Neural cell (in vitro differentiated cells): ENCODE measurements at regions not wholly inside any gene's neighbourhood (a gene's known extent, or its start where the extent isn't known, plus 50 kb on each side); places are given as distances from the start of the nearest gene placed in this dataset.

ENCODE experiments used
- H2AFZ ChIP-seq: fragments of 200-600, 300-800 bp; sonication (generic), shearing (Covaris generic); 2 replicates; pipeline ENCODE4 v1.6.0; 2014; ENCODE audit warnings: low read depth, mild to moderate bottlenecking, antibody characterized with exemption, low read length, moderate library complexity
- H3F3A ChIP-seq: fragments of 200-600 bp; shearing (Covaris generic); 2 replicates; pipeline ENCODE4 v1.6.1; 2016; ENCODE audit warnings: mild to moderate bottlenecking, moderate library complexity, mixed read lengths, antibody characterized with exemption, low read length; ENCODE audit not compliant: insufficient read depth, poor library complexity, severe bottlenecking
- H3K27ac ChIP-seq: fragments of 200-600, 300-800 bp; sonication (generic), shearing (Covaris generic); 2 replicates; pipeline ENCODE4 v1.5.1; 2014; ENCODE audit warnings: mild to moderate bottlenecking, low read length, moderate library complexity
- H3K27me3 ChIP-seq: fragments of 300-800, 200-600 bp; sonication (generic), shearing (Covaris generic); 2 replicates; pipeline ENCODE4 v1.6.0; 2014; ENCODE audit warnings: mild to moderate bottlenecking, low read depth, low read length, moderate library complexity; ENCODE audit not compliant: insufficient read depth
- H3K36me3 ChIP-seq: fragments of 300-800, 200-600 bp; sonication (generic), shearing (Covaris generic); 2 replicates; pipeline ENCODE4 v1.5.1; 2014; ENCODE audit warnings: mild to moderate bottlenecking, antibody characterized with exemption, low read length, moderate library complexity; ENCODE audit not compliant: insufficient read depth
- H3K4me2 ChIP-seq: fragments of 300-800, 200-600 bp; sonication (generic), shearing (Covaris generic); 2 replicates; pipeline ENCODE4 v1.6.0; 2014; ENCODE audit warnings: mild to moderate bottlenecking, low read length
- H3K4me3 ChIP-seq: fragments of 300-800, 200-600 bp; sonication (generic), shearing (Covaris generic); 2 replicates; pipeline ENCODE4 v1.5.1; 2014; ENCODE audit warnings: mild to moderate bottlenecking, low read length, moderate library complexity
- H3K79me2 ChIP-seq: fragments of 200-600 bp; shearing (Covaris generic); replicated peaks from 2 replicates; pipeline ENCODE4 v1.6.0; 2014; ENCODE audit warnings: mild to moderate bottlenecking, low read length, moderate library complexity; ENCODE audit not compliant: insufficient read depth
- H3K9ac ChIP-seq: fragments of 300-800, 200-600 bp; sonication (generic), shearing (Covaris generic); 2 replicates; pipeline ENCODE4 v1.6.1; 2016; ENCODE audit warnings: mild to moderate bottlenecking, low read length, mixed read lengths
- H3K9me2 ChIP-seq: fragments of 200-600 bp; shearing (Covaris generic); 2 replicates; pipeline ENCODE4 v1.6.1; 2016; ENCODE audit warnings: mild to moderate bottlenecking, low read length, mixed read lengths; ENCODE audit not compliant: insufficient read depth
- H3K9me3 ChIP-seq: fragments of 200-600, 300-800 bp; sonication (generic), shearing (Covaris generic); 2 replicates; pipeline ENCODE4 v1.6.1; 2016; ENCODE audit warnings: mild to moderate bottlenecking, mixed run types, low read length, moderate library complexity, mixed read lengths
- H4K20me1 ChIP-seq: fragments of 200-600 bp; shearing (Covaris generic); 2 replicates; pipeline ENCODE4 v1.6.1; 2016; ENCODE audit warnings: mild to moderate bottlenecking, mixed run types; ENCODE audit not compliant: insufficient read depth
- CTCF ChIP-seq: fragments of 450-650 bp; IDR thresholded peaks from 2 replicates; pipeline ENCODE4 v1.5.1; 2014; ENCODE audit warnings: antibody characterized with exemption, mild to moderate bottlenecking, moderate library complexity; ENCODE audit not compliant: poor library complexity, severe bottlenecking
- EP300 ChIP-seq: fragments of 450-650 bp; conservative IDR thresholded peaks from 2 replicates; pipeline ENCODE4 v1.6.1; 2014; ENCODE audit warnings: antibody characterized with exemption, mild to moderate bottlenecking, moderate library complexity; ENCODE audit not compliant: poor library complexity, severe bottlenecking
- EZH2 ChIP-seq: fragments of 200-600, 300-800 bp; shearing (Covaris generic), sonication (generic); IDR thresholded peaks from 2 replicates; pipeline ENCODE4 v1.6.1; 2014; ENCODE audit warnings: antibody characterized with exemption, low read length, borderline replicate concordance, mild to moderate bottlenecking; ENCODE audit not compliant: insufficient read depth, poor library complexity, severe bottlenecking
- MXI1 ChIP-seq: fragments of 450-650 bp; conservative IDR thresholded peaks from 2 replicates; pipeline ENCODE4 v1.6.1; 2014; ENCODE audit warnings: antibody characterized with exemption, mild to moderate bottlenecking; ENCODE audit not compliant: poor library complexity, severe bottlenecking
- POLR2AphosphoS5 ChIP-seq: IDR thresholded peaks from 2 replicates; pipeline ENCODE4 v1.6.1; 2012
- RAD21 ChIP-seq: fragments of 450-650 bp; conservative IDR thresholded peaks from 2 replicates; pipeline ENCODE4 v1.6.1; 2014; ENCODE audit warnings: antibody characterized with exemption, mild to moderate bottlenecking, moderate library complexity
- REST ChIP-seq: IDR thresholded peaks from 2 replicates; pipeline ENCODE4 v1.6.1; 2012; ENCODE audit warnings: borderline replicate concordance
- SMC3 ChIP-seq: fragments of 450-650 bp; conservative IDR thresholded peaks from 2 replicates; pipeline ENCODE4 v1.6.1; 2014; ENCODE audit warnings: antibody characterized with exemption, mild to moderate bottlenecking, moderate library complexity; ENCODE audit not compliant: poor library complexity
- TAF1 ChIP-seq: IDR thresholded peaks from 2 replicates; pipeline ENCODE4 v1.6.1; 2012; ENCODE audit warnings: low read depth

GRCh38 chr5:152723482-152723881 lies 318.4 kb upstream of the NMUR2 start:
- Histone ChIP-seq H3K36me3 (no peaks in the 10 kb centered on the region), H3K27ac (no peak overlapping the region), H4K20me1 (no peaks in the 10 kb centered on the region), H3F3A (no peaks in the 10 kb centered on the region), H3K79me2 (no peaks in the 10 kb centered on the region), H3K27me3 (no peaks in the 10 kb centered on the region), H3K9me3 (no peaks in the 10 kb centered on the region), H2AFZ (no peak overlapping the region), H3K4me2 (no peak overlapping the region), H3K4me3 (no peak overlapping the region), H3K9me2 (no peaks in the 10 kb centered on the region), H3K9ac (no peak overlapping the region)
- no peak for TF ChIP-seq POLR2AphosphoS5

GRCh38 chr5:152730176-152730575 lies 325.1 kb upstream of the NMUR2 start:
- Histone ChIP-seq H3F3A (no peaks in the 10 kb centered on the region), H3K79me2 (no peaks in the 10 kb centered on the region), H4K20me1 (no peaks in the 10 kb centered on the region), H3K4me3 (no peak overlapping the region), H2AFZ (no peak overlapping the region), H3K27me3 (no peaks in the 10 kb centered on the region), H3K27ac (no peak overlapping the region), H3K9ac (no peak overlapping the region), H3K9me2 (no peaks in the 10 kb centered on the region), H3K36me3 (no peaks in the 10 kb centered on the region), H3K4me2 (no peak overlapping the region), H3K9me3 (no peaks in the 10 kb centered on the region)
- TF ChIP-seq TAF1 = no peak
- no peak for TF ChIP-seq MXI1
- TF ChIP-seq EZH2 = no peak
- no peak for TF ChIP-seq POLR2AphosphoS5
- no peak for TF ChIP-seq RAD21
- TF ChIP-seq EP300 = no peak
- no peak for TF ChIP-seq SMC3
- no peak for TF ChIP-seq REST
- TF ChIP-seq CTCF = no peak

GRCh38 chr5:152736906-152737305 lies 331.8 kb upstream of the NMUR2 start:
- Histone ChIP-seq H3K9me2 (no peaks in the 10 kb centered on the region), H3K9ac (no peak overlapping the region), H3K27me3 (no peaks in the 10 kb centered on the region), H3F3A (no peaks in the 10 kb centered on the region), H3K79me2 (no peaks in the 10 kb centered on the region), H2AFZ (no peak overlapping the region), H3K27ac (no peak overlapping the region), H3K9me3 (no peaks in the 10 kb centered on the region), H3K4me3 (no peak overlapping the region), H3K36me3 (no peaks in the 10 kb centered on the region), H3K4me2 (no peak overlapping the region), H4K20me1 (no peaks in the 10 kb centered on the region)
- TF ChIP-seq POLR2AphosphoS5 = no peak
- TF ChIP-seq EZH2 = no peak
- no peak for TF ChIP-seq MXI1
- TF ChIP-seq TAF1 = no peak
- TF ChIP-seq RAD21 = no peak
- no peak for TF ChIP-seq SMC3
- no peak for TF ChIP-seq EP300
- no peak for TF ChIP-seq CTCF
- TF ChIP-seq REST = no peak
